ENCODE measurements at regions not wholly inside any gene's neighbourhood (a gene's known extent, or its start where the extent isn't known, plus 50 kb on each side); places are given as distances from the start of the nearest gene placed in this dataset.
A peak's percentile ranks its signal among the peaks of the same experiment; 100 is the strongest.

- Mint-ChIP-seq H3K36me3 (no peaks in the 10 kb centered on the region), H3K4me3 (no peak overlapping the region)
- no peak for DNase-seq (ENCODE audit: low spot score in 2 of 2)
Observed at GRCh38 chr10:3480990-3481315, 304.1 kb downstream of the KLF6 start.

GRCh38 chr10:3480281-3480989 is 304.6 kb downstream of the KLF6 start:
- ATAC-seq, result peak; percentile 51
- Mint-ChIP-seq H3K27ac (no peak overlapping the region), H3K9me3 (no peaks in the 10 kb centered on the region), H3K36me3 (no peaks in the 10 kb centered on the region), H3K4me3 (no peak overlapping the region), H3K4me1 (peaks cover 28% of the 10 kb centered on the region)
- no peak for DNase-seq (ENCODE audit: low spot score in 2 of 2)

More at GRCh38 chr10:3480990-3481315, 304.1 kb downstream of the KLF6 start:
- Mint-ChIP-seq H3K4me1 (peaks cover 30% of the 10 kb centered on the region), H3K9me3 (no peaks in the 10 kb centered on the region), H3K27ac (no peak overlapping the region)
- no peak for ATAC-seq

DNA sequence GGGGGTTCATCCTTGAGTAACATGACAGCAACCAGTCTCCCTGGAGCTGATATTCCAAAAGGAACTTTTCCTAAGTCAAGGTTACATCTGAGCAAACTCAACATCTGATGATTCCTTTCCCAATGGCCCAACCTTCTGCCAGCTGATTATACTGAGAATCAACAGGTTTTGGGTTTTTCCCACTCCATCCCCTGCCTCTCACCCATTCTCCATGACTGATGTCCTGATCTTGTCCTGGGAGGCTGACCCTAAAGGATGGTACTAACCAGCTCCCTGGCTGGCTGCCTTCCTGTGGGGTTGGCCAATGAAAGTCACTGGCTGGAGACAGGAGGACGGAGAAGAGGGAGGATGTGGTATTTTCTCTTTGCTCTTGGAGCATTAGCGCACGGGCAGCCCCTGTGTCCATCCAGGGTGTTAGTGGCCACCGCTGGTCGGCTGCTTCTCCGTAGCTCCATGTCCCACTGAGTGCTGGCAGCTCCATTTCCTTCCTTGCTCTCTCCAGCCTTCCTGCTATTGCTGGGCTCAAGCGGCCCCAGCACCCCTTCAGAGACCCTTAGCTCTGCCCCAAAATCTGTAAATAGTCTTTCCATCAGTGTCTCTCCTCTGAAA is 306.2 kb upstream of the PITRM1 start:
- Mint-ChIP-seq H3K36me3 (no peaks in the 10 kb centered on the region), H3K27ac (no peak overlapping the region), H3K4me3 (no peak overlapping the region), H3K9me3 (no peaks in the 10 kb centered on the region), H3K4me1 (peaks cover 22% of the 10 kb centered on the region)
- DNase-seq (ENCODE audit: low spot score in 2 of 2) (no peak), ATAC-seq (no peak)

DNA sequence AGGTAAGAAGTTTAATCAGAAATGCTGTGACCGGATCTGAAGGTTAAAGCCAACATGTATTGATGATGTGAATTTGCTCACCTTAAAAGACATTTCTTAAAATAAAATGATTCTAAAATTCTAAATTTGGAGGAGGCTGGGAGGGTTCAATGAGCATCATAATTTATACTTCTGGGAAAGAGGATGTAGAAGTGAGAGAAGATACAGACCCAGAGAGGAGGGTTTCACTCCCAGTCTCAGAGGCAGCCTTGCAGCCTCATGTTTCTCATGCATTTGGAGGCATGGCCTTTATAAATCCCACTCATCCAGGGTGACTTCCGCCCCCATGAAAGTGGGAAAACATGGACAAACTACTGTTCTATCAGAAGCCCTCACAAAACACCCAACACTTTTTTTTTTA is 305.6 kb upstream of the PITRM1 start:
- Mint-ChIP-seq H3K4me3 (no peak overlapping the region), H3K9me3 (no peaks in the 10 kb centered on the region), H3K27ac (no peak overlapping the region), H3K4me1 (peaks cover 22% of the 10 kb centered on the region), H3K36me3 (no peaks in the 10 kb centered on the region)
- DNase-seq (ENCODE audit: low spot score in 2 of 2) (no peak), ATAC-seq (no peak)

GRCh38 chr10:3477683-3478082 is 305.1 kb upstream of the PITRM1 start:
- no peaks in the 10 kb centered on the region for H3K36me3 Mint-ChIP-seq
- no peak overlapping the region for H3K4me3 Mint-ChIP-seq
- DNase-seq (ENCODE audit: low spot score in 2 of 2), result no peak
- peaks cover 26% of the 10 kb centered on the region for H3K4me1 Mint-ChIP-seq
- no peaks in the 10 kb centered on the region for H3K9me3 Mint-ChIP-seq
- ATAC-seq, result peak; percentile 90
- no peak overlapping the region for H3K27ac Mint-ChIP-seq

DNA sequence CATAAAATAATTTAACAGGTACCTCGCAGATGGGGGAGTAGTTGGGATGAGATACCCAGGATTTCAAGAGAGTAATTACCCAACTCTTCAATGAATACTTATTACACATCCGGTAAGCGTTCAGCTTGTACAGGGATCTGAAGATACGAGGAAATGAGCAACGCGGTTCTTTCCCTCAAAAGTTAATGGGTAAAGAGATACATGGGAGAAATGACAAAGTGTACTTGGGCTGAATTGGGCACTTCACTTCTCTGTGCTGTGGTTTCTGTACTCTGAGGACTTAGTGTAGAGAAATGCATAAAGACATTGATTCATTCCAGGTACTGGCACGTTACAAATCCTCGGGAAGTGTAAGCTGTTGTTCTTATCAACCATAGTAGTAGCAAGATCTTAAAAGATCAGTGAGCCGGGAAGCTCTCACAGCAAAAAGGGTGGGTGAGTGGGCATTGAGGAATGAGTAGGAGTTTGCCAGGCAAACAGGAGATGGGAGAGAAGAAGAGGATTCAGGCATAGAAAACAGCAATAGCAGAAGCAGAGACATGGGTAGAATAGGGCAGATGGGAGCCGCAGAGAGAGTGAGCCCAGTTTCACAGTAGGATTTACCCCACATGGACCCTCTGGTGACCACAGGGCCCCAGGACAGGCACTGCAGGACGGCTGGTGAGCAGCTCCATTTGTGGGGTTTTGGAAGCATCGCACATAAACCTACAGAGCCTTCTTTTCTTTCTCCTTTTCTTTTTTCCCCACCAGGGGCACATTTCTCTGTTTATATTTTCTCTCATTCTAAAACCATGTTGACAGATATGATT is 304.3 kb upstream of the PITRM1 start:
- Mint-ChIP-seq H3K27ac (no peak overlapping the region), H3K9me3 (no peaks in the 10 kb centered on the region), H3K36me3 (no peaks in the 10 kb centered on the region), H3K4me1 (peaks cover 30% of the 10 kb centered on the region), H3K4me3 (no peak overlapping the region)
- ATAC-seq (no peak), DNase-seq (ENCODE audit: low spot score in 2 of 2) (no peak)

DNA sequence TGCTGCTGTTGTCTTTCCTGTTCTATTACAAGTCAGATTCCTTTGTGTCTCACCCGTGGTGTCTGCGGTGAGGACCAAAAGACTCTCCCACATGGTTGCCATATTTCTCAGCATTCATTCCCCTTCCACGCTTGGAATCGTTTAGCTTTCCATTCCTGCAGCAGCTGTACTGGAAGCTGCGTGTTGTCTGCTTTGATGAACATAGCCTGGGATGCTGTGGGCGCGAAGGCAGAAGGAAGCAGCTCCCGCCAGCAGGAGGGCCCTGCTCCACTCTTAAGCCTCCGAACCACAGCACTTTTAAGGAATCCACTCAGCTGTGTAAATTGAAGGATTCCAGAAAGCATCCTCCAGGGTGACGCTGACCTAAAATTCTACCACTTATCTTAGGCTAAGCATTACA is 303.6 kb upstream of the PITRM1 start:
- H3K4me1 Mint-ChIP-seq, result peaks cover 28% of the 10 kb centered on the region
- DNase-seq (ENCODE audit: low spot score in 2 of 2), result no peak
- no peaks in the 10 kb centered on the region for H3K9me3 Mint-ChIP-seq
- no peak overlapping the region for H3K4me3 Mint-ChIP-seq
- H3K27ac Mint-ChIP-seq, result no peak overlapping the region
- ATAC-seq, result no peak
- H3K36me3 Mint-ChIP-seq, result no peaks in the 10 kb centered on the region

DNA sequence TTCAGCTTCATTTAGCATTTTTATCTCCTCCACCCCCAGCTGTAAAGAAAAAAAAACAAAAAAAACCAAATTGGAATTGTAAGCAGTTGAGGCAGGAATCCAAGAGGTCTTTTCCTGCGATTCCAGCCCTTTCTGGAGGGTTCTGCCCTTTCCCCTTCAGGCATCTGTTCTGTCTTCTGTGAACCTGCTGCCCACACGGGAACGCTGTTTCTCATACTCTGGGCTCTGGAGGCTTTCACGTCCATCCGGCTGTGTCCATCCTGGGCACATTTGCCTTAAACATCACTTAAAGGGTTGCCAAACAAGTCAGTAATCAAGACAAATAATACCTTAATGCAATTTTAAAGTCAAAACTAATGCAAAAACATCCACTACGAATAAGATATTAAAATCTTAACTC is 302.8 kb upstream of the PITRM1 start:
- Mint-ChIP-seq H3K36me3 (no peaks in the 10 kb centered on the region), H3K4me3 (no peak overlapping the region), H3K27ac (no peak overlapping the region), H3K9me3 (no peaks in the 10 kb centered on the region), H3K4me1 (peaks cover 28% of the 10 kb centered on the region)
- DNase-seq (ENCODE audit: low spot score in 2 of 2) (no peak), ATAC-seq (no peak)

DNA sequence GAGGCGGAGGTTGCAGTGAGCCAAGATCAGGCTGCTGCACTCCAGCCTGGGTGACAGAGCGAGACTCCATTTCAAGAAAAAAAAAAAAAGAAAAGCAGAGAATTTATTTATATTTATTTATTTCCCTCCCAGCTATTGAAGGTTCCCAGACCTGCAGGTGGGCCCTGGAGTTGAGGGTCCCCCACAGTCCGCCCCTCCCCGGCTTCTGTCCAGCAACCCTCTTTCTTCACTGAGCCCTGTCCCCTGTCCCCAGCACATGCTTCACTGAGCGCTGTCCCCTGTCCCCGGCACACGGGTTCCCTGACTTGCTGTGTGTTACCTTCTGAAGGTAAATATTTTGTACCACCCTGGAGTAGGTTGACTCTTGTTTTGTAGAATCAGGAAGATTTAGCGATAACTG is 301.7 kb upstream of the PITRM1 start:
- H3K9me3 Mint-ChIP-seq, result no peaks in the 10 kb centered on the region
- ATAC-seq, result no peak
- no peak overlapping the region for H3K4me3 Mint-ChIP-seq
- H3K36me3 Mint-ChIP-seq, result no peaks in the 10 kb centered on the region
- DNase-seq (ENCODE audit: low spot score in 2 of 2), result no peak
- H3K27ac Mint-ChIP-seq, result no peak overlapping the region
- peaks cover 31% of the 10 kb centered on the region for H3K4me1 Mint-ChIP-seq

GRCh38 chr10:3473271-3473670 is 300.7 kb upstream of the PITRM1 start:
- no peak overlapping the region for H3K27ac Mint-ChIP-seq
- no peaks in the 10 kb centered on the region for H3K36me3 Mint-ChIP-seq
- peaks cover 41% of the 10 kb centered on the region for H3K4me1 Mint-ChIP-seq
- DNase-seq (ENCODE audit: low spot score in 2 of 2), result no peak
- H3K4me3 Mint-ChIP-seq, result peak overlapping the region; percentile 53
- no peaks in the 10 kb centered on the region for H3K9me3 Mint-ChIP-seq
- peak; percentile 64 for ATAC-seq

GRCh38 chr10:3472287-3473051 is 299.9 kb upstream of the PITRM1 start:
- Mint-ChIP-seq H3K9me3 (no peaks in the 10 kb centered on the region), H3K4me1 (peaks cover 43% of the 10 kb centered on the region), H3K4me3 (peak overlapping the region; percentile 53), H3K36me3 (no peaks in the 10 kb centered on the region), H3K27ac (peak overlapping the region; percentile 23)
- no peak for ATAC-seq
- DNase-seq (ENCODE audit: low spot score in 2 of 2), result no peak

DNA sequence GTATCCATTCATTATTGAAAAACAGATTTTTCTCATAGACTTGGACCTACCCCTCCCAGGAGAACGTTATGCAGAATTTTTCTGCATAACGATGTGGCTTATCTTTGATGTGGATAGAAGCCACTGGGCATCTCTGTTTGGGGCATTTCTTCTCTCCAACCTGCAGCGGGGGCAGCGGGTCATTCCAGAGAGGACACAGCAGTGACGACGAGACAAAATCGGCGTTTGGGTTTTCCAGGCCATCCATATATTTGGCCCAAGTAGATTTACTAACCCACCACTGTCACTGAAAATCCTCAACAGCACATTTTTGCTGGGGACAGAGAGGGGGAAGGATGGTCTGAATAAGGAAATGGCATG is 299.3 kb upstream of the PITRM1 start:
- Mint-ChIP-seq H3K27ac (no peak overlapping the region), H3K4me3 (peak overlapping the region; percentile 53), H3K36me3 (no peaks in the 10 kb centered on the region), H3K9me3 (no peaks in the 10 kb centered on the region), H3K4me1 (peaks cover 45% of the 10 kb centered on the region)
- ATAC-seq (no peak), DNase-seq (ENCODE audit: low spot score in 2 of 2) (no peak)

DNA sequence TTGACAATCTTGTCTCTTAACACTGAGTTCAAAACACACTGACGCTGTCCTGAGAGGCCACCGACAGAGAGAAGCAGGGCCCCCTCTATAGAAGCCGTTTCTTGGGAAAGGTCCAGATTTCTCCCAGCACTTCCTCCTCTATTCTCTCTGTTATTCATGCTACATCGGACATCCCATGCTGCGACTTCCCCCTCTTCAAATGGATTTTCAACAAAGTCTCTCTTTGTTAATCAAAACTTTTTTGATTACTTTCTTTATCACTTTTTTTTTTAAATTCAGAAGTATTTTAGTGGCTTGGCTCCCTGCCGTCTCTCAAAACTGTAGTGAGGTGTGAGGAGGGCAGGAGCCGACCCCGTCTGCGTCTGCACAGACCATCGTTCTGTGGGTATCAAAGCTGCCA is 298.9 kb upstream of the PITRM1 start:
- ATAC-seq (no peak), DNase-seq (ENCODE audit: low spot score in 2 of 2) (no peak)
- H3K4me1 Mint-ChIP-seq, result peaks cover 42% of the 10 kb centered on the region
- peak overlapping the region; percentile 53 for H3K4me3 Mint-ChIP-seq
- H3K9me3 Mint-ChIP-seq, result no peaks in the 10 kb centered on the region
- H3K27ac Mint-ChIP-seq, result no peak overlapping the region
- no peaks in the 10 kb centered on the region for H3K36me3 Mint-ChIP-seq

DNA sequence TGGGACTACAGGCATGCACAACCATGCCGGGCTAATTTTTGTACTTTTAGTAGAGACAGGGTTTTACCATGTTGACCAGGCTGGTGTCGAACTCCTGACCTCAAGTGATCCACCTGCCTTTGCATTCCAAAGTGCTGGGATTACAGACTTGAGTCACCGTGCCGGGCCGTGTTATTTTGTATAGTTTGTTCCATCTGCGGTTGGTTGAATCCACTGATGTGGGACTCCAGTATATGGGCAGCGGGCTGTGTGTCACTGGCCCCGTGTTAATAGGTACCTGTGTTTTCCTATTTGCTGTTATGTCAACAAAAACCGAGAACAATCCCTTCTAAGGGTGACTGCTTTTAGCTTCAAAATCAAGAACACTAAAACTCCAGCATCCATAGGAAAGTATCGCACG is 297.6 kb upstream of the PITRM1 start:
- no peak for ATAC-seq
- H3K4me1 Mint-ChIP-seq, result peaks cover 42% of the 10 kb centered on the region
- DNase-seq (ENCODE audit: low spot score in 2 of 2), result no peak
- no peaks in the 10 kb centered on the region for H3K9me3 Mint-ChIP-seq
- no peak overlapping the region for H3K4me3 Mint-ChIP-seq
- no peak overlapping the region for H3K27ac Mint-ChIP-seq
- H3K36me3 Mint-ChIP-seq, result no peaks in the 10 kb centered on the region

DNA sequence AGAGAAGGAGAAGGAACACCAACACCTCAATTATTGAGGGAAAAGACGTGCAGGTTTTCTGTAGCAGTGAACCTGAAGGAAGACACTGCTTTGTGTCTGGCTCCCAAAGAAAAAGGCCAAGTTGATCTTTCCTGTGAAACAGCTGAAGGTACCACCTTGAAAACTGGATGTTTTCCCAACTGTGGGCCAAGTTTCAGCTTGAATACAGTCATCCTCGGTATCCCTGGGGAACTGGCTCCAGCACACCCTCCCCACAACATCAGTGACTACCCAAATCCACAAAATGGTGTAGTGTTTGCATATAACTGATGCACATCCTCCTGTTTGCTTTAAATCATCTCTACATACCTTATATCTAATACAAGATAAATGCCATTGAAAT is 297.0 kb upstream of the PITRM1 start:
- Mint-ChIP-seq H3K4me1 (peaks cover 42% of the 10 kb centered on the region), H3K27ac (no peak overlapping the region), H3K4me3 (no peak overlapping the region), H3K9me3 (no peaks in the 10 kb centered on the region), H3K36me3 (no peaks in the 10 kb centered on the region)
- ATAC-seq (no peak), DNase-seq (ENCODE audit: low spot score in 2 of 2) (no peak)
